ENCODE measurements at regions not wholly inside any gene's neighbourhood (a gene's known extent, or its start where the extent isn't known, plus 50 kb on each side); places are given as distances from the start of the nearest gene placed in this dataset.
"Not testable (repeated sequence)": the region's sequence is repeated elsewhere in the genome, so short reads cannot be mapped to it uniquely, and the experiment has no call there.

DNA sequence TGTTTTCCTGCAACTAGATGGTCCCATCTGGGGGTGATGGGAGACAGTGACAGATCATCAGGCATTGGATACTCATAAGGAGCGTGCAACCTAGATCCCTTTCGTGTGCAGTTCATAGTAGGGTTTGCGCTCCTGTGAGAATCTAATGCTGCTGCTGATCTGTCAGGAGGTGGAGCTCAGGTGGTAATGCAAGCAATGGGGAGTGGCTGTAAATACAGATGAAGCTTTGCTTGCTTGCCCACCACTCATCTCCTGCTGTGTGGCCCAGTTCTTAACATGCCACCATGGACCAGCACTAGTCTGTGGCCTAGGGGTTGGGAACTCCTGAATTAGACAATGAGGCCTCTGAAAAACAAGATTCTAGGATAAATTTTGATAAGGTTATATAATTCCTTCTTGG is 430.6 kb downstream of the KCNJ2 start:
- not testable (repeated sequence) for ATAC-seq

DNA sequence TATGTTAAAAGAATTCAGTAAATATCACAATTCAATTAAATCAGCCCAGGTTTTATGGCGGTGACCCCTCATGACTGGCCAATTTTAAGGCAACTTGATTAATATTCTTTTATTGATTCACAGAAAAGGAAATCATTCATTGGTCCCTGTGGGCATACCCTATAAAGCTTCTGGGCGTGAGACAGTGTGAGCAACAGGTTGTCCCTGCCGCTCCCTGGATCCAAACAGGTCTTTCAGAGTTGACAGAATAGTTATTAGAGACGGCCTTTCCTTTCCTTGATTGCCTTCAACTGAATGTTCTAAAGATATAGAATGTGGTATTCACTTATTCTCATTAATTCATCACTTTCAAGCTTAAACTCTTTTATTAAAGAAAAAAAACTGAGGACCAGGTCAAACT is 433.9 kb downstream of the KCNJ2 start:
- peak; percentile 68 for ATAC-seq

- ATAC-seq, result no peak
These were observed 435.5 kb downstream of the KCNJ2 start for GRCh38 chr17:70604854-70605253.

DNA sequence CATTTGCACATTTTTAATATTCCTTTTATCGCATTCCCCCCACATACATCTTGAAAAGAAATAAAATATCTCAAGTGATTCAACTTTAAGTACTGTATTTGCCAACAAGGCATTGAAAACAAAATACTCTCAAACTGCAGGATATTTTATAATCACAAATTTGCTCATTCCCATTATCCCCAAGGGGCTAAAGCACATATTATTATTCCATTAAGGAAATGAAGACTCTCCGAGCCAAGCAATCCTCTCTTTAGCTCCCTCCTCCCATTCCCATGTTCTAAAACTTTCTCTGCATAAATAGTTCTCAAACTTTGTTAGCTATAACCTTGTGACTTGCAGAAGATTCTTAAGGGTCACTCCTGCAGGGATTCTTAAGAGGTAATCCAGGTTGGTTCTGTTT is 436.8 kb downstream of the KCNJ2 start:
- ATAC-seq, result no peak

GRCh38 chr17:70608193-70608592 is 438.9 kb downstream of the KCNJ2 start:
- peak; percentile 35 for ATAC-seq

- no peak for ATAC-seq
These were observed 439.6 kb downstream of the KCNJ2 start for GRCh38 chr17:70608957-70609356.

DNA sequence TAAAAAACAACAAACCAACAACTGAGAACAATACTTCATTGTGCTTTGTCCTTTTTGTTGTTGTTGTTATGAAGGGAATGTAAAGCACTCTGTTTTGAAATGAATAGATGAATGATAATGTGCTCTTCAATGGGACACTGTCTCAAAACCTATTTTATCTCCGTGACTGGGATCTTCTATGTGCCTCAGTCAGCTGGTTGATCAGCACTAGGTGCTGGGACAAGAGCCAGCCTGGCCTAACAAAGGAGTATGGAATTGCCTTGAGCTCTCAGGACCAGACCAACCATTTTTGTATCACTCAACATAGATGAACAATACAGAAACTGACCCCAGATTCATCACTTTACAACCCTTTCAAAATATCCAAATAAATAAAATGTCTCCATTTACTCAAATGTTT is 440.2 kb downstream of the KCNJ2 start:
- ATAC-seq, result no peak

DNA sequence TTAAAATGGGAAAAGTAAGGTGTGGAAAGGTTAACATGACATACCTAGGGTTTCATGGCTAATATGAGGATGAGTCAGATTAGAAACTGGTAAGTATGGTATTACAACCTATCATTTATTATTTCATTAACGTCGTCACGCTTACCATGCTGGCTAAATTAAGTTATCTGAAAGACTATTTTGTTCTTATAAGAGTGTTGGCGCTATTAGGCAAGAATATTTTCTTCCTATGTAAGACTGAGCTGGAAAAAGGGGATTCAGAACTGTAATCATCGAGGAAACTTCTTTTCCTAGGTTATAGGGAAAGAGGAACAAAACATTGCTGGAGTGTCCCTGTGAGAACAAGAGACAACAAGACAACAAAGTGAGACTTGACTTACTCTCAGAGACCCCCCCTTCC is 440.8 kb downstream of the KCNJ2 start:
- peak; percentile 80 for ATAC-seq

- no peak for ATAC-seq
These were observed 444.3 kb downstream of the KCNJ2 start for GRCh38 chr17:70613681-70614080.

DNA sequence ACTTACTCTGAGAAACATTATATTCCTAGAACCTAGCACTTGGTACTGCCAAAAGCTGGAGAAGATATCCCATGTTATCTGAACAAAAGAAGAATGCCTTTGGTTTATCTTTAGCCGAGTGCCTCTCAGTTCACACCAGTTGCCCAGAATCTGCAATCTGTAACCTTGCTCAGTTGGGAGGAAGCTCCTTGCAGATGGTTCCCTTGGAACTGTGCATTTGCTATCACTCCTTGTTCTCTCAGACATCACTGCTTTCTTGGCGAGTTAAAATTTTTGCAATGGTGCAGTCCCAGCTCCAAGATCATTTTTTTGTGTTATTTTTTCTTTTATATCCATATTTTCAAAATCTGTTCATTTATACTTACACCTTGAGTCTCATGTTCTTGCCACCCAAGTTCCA is 446.5 kb downstream of the KCNJ2 start:
- ATAC-seq, result no peak

DNA sequence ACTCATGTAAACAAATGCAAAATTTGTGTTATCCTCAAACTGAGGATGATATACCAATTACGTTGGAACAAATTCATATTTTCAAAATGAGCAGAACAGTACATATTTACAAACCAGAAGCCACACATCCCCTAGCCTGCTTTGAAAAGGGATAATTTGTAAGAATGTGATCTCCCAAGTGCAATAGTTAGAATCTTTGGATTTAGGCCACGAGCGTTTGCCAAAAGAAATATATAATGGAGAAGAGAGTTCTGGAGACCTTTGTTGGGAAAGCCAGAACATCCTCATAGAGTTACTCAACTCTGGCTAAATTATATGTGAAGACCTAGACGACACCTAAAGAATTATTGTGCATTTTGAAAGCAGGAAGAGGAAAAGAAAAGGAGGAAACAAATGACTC is 449.3 kb downstream of the KCNJ2 start:
- ATAC-seq, result no peak

DNA sequence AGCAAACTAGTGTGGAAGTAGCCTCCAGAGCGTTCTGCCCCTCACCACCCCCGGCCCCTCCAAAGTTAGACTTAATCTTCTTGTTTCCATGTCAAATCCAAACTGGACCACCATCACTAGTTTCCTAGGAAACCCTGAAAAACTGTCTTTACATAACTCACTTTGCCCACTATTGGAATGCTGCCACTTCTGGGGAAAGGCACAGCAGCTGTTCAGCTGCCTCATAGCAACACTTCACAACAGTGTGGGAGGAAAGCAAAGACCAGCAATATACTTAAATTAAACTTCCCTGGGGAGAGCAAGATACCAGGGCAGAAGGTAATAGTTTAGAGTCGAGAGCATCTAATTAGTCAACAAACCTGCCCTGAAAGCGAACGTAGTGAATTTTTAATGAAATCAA is 452.2 kb downstream of the KCNJ2 start:
- no peak for ATAC-seq

DNA sequence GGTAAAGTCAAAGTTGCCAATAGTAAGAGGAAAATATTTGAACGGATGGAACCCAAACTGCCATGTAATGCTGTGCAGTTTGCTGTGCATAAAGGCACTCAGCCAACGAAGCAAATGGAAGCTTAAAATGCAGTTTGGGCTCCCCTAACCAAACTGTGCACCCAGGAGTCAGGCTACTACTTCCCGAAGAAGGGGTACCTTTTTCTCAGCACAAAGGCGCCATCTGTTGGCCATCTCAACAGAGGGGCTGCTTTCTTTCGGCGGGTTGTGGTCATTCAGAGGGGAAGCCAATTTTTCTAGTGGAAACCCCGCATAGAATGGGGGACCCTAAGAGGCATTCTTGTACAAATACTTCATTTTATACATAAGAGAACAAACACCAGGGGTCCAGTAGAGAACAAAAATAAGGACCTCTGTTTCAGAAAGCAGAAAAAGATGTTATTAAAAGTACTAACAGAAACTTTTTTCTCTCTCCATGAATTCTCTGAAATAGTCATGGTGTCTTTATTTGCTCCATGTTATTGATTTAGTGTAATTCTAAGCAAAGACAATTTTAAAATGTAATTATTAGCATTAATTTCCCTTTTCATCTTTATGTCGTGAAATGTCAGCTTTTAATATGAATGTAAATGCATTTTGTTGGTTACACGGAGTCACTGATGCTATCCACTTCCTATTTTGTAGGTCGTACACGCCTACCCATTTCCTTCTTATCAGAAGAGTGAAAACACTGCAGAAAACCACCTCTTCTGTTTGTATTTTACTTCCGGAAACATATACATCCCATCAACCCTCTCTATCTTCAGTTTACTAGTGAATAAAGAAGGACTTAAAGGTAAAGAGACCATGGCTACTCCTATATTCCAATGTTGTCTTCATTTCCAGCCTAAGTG is 453.3 kb downstream of the KCNJ2 start:
- ATAC-seq, result no peak

GRCh38 chr17:70624211-70624610 is 454.9 kb downstream of the KCNJ2 start:
- peak; percentile 65 for ATAC-seq

- peak; percentile 38 for ATAC-seq
These were observed 460.6 kb downstream of the KCNJ2 start for GRCh38 chr17:70629902-70630301.

DNA sequence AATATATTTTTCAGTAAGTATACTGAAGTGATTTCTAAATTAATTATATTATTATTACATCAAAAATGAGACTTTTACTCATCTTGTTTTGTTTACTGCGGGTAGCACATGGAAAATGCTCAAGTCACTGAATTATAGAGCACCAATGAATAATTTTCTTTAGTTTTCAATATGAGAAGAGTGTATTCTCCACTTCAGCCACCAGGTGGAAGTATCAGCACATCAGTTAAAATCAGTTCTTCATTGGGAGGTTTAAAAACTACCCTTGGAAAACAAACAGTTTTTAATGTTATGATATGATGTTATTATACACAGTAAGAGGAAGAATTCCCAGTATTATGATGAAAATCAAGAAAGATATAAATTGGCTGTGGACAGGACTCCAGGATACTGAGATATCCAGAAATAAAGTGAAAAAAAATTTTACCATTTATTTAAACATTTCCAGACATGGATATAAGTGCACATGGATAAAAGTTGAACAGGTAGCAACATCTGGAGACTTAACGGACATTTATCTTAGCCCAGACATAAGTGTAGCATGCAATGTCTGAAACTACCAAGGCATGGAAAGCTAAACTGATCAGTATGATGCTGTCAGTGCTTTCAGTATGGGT is 467.3 kb downstream of the KCNJ2 start:
- ATAC-seq, result peak; percentile 47

DNA sequence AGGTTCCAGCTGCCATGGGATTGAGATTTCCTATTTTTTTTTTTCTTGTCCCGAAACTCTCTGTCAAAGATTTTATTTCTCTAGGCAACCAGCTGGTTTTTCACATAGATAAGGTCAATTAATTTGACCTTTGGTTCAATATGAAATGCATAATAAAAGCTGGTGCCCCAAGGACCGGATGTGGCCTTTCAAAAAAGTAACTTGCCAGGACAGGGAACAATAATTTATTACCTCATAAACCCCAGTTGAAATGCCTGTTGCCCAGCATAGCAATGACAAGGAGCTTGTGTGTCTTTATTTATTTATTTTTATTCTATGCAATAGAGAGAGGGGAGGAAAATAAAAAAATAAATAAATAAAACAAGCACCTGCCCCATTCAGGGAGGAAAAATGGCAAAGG is 472.7 kb downstream of the KCNJ2 start:
- no peak for ATAC-seq

DNA sequence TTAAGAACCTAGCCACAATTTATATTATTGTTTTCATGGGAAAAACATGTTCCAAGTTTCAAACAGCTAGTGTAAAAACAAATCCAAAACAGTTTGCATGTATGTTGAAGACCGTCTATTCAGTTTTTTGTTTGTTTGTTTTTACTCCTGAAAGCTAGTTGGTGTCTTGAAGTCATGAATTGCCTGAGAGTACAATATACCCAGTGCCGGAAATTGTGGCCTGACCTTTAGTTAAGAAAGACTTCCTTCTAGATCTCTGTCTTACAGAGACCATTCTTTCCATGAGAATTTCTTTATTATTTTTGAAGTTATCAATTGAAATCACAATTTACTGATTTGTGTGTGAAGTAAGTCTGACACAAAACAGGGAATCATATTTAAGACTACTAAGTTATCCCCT is 474.8 kb downstream of the KCNJ2 start:
- no peak for ATAC-seq

DNA sequence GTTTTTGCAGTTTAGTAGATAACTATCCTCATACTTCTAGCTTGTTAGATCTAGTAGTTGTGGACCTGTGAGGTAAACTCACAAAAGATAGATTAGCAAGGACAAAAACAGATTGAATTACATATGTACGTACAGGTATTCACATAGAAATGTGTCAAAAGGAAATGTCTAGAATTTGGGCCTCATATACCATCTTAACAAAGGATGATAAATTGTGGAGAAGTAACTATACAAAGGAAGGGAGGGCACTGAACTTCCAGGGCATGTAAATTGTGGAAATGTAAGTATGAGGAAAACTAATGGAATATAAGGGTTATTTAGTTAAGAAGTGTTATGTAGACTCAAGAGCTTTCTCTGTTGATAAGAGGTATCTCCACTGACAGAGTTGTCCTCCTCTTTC is 477.3 kb downstream of the KCNJ2 start:
- no peak for ATAC-seq

- no peak for ATAC-seq
These were observed 478.8 kb downstream of the KCNJ2 start for GRCh38 chr17:70648166-70648565.

DNA sequence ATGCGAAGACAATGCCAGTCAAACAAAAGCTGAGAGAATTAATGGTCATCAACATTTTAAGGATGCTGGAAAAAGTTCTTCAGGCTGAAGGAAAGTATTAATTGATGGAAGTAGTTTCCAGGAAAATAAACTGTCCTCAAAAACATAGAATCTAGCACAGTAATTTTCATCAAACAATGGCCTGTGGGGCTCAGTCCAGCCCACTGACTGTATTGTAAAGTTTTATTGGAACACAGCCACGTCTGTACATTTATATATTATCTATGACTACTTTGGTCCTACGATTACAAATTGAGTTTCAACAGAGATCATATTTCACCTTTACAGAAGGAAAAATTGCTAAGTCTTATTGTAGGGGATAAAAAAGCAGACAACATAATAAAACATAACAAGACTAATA is 484.5 kb downstream of the KCNJ2 start:
- no peak for ATAC-seq

GRCh38 chr17:70654706-70655105 is 485.4 kb downstream of the KCNJ2 start:
- ATAC-seq, result no peak

DNA sequence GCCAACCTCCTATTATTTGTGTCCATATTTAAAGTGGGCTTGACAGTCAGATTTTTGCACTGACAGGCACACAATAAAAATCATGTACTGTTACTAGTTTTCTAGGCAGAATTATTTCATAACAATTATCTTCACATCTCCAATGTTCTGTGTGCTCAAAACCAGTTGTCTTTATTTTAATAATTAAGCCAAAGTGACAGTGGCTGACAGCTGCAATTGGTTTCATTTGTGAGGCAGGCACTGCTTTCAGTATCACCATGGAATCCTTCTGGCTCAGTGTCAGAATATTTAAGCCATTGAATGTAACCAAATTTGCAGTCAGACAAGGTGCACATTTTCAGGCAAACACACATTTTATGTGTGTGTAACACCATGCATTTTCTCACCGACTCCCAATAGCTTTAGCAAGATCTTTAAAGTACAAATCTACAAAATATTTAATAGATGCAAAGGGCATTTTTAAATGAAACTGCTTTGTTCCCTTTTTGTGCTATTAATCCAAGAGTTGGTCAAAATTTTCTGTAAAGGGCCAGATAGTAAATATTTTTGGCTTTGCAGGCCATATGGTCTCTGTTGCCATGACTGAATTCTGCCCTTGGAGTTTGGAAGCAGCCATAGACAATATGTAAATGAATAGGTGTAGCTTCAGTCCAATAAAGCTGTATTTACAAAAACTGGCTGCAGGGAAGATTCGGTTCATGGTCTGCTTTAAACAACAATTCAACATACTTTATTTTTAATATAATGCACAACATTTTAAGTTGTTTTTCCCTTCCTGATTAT is 486.0 kb downstream of the KCNJ2 start:
- ATAC-seq, result no peak

DNA sequence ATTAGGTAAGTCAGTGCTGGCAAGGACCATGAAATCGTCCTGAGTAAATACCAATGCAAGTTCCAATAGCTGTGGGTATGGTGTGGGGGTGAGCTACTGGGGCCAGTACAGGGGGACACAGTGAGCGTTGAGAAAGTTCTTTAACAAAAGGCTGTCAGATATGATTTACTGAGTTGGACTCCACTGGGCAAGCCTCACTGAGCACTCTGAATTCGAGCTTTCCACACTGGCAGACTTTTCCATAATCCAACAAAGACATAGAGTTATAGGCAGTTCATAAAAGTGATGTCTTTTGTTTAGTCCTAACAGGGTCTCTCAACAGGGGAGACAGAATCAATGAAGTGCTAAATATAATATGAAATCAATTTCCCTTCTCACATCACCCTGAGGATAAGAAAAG is 489.0 kb downstream of the KCNJ2 start:
- ATAC-seq, result no peak
